T-helper 17 cell (primary cell): ENCODE measurements at regions not wholly inside any gene's neighbourhood (a gene's known extent, or its start where the extent isn't known, plus 50 kb on each side); places are given as distances from the start of the nearest gene placed in this dataset.

Source experiments
- ATAC-seq: fragments of 150-1000 bp; cut with Tn5 transposase; 2 replicates; pipeline ENCODE4 v1.10.0; 2021; ENCODE audit warnings: mild to moderate bottlenecking, moderate library complexity
- DNase-seq, 3 donors: peaks; one replicate each; pipeline versions ENCODE4 v3.0.0 to v3.0.0-alpha.2; 2020 to 2021
- H3K9me3 ChIP-seq: one replicate; pipeline ENCODE4 v1.7.0; 2013; ENCODE audit warnings: low read length, mild to moderate bottlenecking; ENCODE audit not compliant: control insufficient read depth, poor library complexity, severe bottlenecking
- H3K27ac Mint-ChIP-seq: one replicate; pipeline ENCODE4 v1.8.0; 2022; ENCODE audit warnings: mild to moderate bottlenecking, moderate library complexity, mixed read lengths
- H3K27me3 Mint-ChIP-seq: one replicate; pipeline ENCODE4 v1.8.0; 2022; ENCODE audit warnings: mixed read lengths
- H3K36me3 Mint-ChIP-seq: one replicate; pipeline ENCODE4 v1.8.0; 2022; ENCODE audit warnings: low read depth, mixed read lengths
- H3K4me1 Mint-ChIP-seq: one replicate; pipeline ENCODE4 v1.8.0; 2022; ENCODE audit warnings: mild to moderate bottlenecking, mixed read lengths
- H3K4me3 Mint-ChIP-seq: one replicate; pipeline ENCODE4 v1.8.0; 2022; ENCODE audit warnings: mild to moderate bottlenecking, moderate library complexity, mixed read lengths

DNA sequence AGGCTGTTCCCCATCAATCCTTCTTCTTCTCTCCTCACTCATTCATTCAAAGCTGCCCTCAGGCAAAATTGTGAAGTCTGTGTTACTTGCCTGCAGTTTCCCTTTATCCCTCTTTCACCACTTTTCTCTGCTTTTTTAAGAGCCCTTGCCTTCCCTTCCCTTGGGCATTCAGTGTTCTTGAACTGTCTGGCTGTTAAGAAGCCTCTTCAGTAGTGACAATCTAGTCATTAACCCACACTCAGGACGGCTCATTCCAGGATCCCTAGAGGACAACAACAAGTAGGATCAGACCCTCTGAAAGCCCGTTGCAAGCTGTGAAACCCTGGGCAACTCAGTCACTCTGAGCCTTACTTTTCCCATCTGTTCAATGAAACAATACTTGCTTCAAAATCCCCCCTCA, 615.7 kb downstream of the EPHA4 start:
- H3K4me1 Mint-ChIP-seq: no peaks in the 10 kb centered on the region
- H3K36me3 Mint-ChIP-seq: no peaks in the 10 kb centered on the region
- peaks cover 4% of the 10 kb centered on the region for H3K27me3 Mint-ChIP-seq
- DNase-seq (no peak), ATAC-seq (no peak)
- no peaks in the 10 kb centered on the region for H3K9me3 ChIP-seq
- H3K27ac Mint-ChIP-seq: no peak overlapping the region
- H3K4me3 Mint-ChIP-seq: no peak overlapping the region

DNA sequence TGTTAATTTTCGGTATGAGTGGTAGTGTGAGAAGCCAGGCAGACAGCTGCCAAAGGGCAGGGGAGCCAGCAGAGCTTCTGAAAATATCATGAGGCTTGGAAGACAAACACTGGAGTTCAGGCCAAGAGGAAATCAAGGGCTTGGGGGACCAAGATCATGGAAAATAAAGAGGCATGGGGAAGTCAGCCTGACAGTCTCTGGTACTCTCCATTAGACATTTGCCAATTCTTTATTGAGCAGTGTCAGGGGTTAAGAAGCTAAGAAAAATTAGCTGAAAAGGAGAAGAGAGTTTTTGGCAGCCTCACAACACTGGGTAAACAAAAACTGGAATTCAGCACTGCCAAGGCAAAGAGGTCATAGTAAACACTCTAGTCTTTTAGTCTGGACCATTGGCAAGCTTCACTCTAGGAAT, 612.7 kb downstream of the EPHA4 start:
- Mint-ChIP-seq H3K4me3 (no peak overlapping the region), H3K27ac (no peak overlapping the region), H3K36me3 (no peaks in the 10 kb centered on the region), H3K4me1 (no peaks in the 10 kb centered on the region), H3K27me3 (peaks cover 4% of the 10 kb centered on the region)
- ATAC-seq (no peak), DNase-seq (no peak)
- H3K9me3 ChIP-seq: no peaks in the 10 kb centered on the region

DNA sequence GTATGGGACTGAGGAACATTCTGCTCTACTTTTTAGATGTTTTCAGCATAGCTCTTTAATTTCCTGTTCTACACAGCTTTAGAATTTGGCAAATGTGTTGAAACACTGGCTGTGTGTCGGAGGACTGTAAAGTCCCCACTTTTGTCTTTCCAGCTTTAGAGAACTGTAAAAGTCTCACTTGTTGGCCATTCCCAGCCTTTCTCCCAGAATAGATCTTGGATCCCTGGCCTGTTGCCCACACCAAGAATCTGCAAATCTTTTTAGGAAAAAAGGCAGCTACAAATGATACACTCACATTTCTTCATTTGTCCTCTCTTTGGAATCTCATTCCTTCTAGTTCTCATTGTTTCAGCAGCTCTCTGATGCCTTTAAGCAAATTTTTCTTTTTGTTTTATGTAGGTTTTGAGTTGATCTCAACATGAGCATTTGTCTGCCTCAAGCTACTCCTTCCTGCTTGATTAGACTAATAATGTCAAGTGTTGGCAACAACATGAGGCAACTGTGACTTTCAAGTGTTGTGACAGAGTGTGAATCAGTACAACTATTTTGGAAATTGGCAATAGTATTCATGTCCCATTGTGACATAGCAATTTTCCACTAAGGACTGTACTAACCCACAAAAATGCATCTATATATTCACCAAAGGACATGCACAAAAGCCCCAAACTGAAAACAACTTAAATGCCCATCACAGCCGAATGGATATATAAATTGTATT, 610.8 kb downstream of the EPHA4 start:
- Mint-ChIP-seq H3K36me3 (no peaks in the 10 kb centered on the region), H3K27me3 (no peaks in the 10 kb centered on the region), H3K27ac (no peak overlapping the region), H3K4me1 (no peaks in the 10 kb centered on the region), H3K4me3 (no peak overlapping the region)
- DNase-seq: no peak
- H3K9me3 ChIP-seq: no peaks in the 10 kb centered on the region
- ATAC-seq: no peak

DNA sequence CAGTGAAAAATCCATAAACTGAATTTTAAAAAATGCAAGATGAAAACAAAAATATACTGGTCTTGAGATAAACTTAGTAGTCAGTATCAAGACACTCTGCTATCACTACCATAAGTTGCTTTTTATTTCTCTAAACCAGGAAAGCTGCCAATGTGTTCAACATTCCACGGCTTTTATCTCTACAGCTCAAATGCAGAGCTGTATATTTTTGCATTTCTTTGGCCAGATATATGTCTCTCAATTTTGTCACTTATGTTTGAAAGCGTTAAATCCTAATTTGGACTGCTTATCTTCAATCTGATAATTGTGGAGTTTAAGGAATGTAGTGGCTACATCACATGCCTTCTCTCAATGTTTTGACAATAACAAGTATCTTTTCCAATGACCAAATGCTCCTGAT, 609.5 kb downstream of the EPHA4 start:
- no peak overlapping the region for H3K27ac Mint-ChIP-seq
- no peaks in the 10 kb centered on the region for H3K36me3 Mint-ChIP-seq
- no peak overlapping the region for H3K4me3 Mint-ChIP-seq
- H3K27me3 Mint-ChIP-seq: no peaks in the 10 kb centered on the region
- DNase-seq: no peak
- H3K9me3 ChIP-seq: no peaks in the 10 kb centered on the region
- no peak for ATAC-seq
- no peaks in the 10 kb centered on the region for H3K4me1 Mint-ChIP-seq

DNA sequence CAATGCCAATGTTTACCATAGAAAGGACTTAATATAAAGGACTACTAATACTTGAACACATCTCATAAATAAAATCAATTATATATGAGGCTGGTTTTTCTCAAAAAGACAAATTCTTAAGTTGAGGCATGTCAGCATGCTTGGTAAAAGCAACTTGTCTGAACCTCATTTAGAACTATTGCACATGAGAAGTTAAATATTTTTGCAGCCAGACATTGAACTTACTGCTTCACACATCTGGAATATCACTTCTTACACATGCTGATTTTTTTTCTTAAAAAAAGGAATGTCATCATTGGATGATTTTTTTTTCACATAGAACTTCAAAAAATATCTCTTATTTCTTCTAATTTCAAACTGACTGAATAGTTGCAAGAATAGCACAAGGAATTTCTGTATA, 609.0 kb downstream of the EPHA4 start:
- Mint-ChIP-seq H3K36me3 (no peaks in the 10 kb centered on the region), H3K4me3 (no peak overlapping the region), H3K27ac (no peak overlapping the region), H3K4me1 (no peaks in the 10 kb centered on the region), H3K27me3 (no peaks in the 10 kb centered on the region)
- ATAC-seq: no peak
- no peaks in the 10 kb centered on the region for H3K9me3 ChIP-seq
- no peak for DNase-seq

DNA sequence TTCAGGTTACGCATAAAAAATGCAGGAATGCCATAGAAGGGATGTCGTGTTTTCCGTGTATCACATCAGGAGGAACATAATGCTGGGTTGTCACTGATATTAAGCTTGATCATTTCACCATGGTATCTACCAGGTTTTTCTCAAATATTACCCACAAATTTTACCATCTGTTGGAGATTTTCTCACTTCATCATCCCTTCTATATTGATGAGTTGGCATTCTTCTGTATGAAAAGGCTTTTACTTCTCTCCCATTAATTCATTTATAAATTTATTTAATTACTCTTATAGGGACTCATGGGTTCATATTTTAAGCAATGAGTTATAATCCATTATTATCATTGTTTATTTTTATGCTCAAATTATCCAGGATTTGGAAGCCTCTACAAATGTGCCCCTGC, 608.2 kb downstream of the EPHA4 start:
- H3K4me3 Mint-ChIP-seq: no peak overlapping the region
- H3K36me3 Mint-ChIP-seq: no peaks in the 10 kb centered on the region
- DNase-seq: no peak
- no peak for ATAC-seq
- H3K27me3 Mint-ChIP-seq: no peaks in the 10 kb centered on the region
- no peak overlapping the region for H3K27ac Mint-ChIP-seq
- no peaks in the 10 kb centered on the region for H3K4me1 Mint-ChIP-seq
- no peaks in the 10 kb centered on the region for H3K9me3 ChIP-seq

DNA sequence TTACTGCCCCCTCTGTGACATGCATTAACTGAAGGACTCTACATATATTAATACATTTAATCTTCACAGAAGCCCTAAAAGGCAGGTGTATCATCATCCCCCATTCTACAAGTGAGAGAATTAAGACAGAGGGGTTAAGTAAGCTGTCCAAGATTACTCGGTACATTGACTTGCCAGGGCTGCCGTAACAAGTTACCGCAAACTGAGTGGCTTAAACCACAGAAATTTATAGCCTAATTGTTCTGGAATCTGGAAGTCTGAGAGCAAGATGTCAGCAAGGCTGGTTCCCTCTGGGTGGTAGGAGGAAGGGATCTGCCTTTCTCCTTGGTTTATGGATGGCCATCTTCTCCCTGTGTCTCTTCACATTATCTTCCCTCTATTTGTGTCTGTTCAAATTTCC, 605.5 kb downstream of the EPHA4 start:
- Mint-ChIP-seq H3K27ac (no peak overlapping the region), H3K27me3 (peaks cover 9% of the 10 kb centered on the region)

DNA sequence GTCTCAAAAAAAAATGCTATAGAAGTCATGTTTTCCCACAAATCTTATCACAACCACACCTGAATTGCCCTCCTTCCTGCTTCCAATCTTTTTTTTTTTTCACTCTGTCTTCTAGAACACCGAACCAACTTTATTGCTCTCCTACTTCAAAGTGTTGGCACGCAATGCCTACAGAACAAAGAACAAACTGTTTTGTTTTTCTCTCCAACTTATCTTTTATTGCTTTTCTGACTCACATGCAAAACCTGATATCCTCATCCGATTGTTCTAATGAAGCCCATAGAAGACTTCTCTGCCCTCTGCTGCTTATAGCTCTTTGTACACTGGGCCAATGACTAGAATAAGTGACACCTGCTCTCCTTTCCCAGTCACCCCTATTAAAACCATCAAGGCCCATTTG, 602.8 kb downstream of the EPHA4 start:
- H3K27ac Mint-ChIP-seq: no peak overlapping the region
- peaks cover 9% of the 10 kb centered on the region for H3K27me3 Mint-ChIP-seq
- H3K4me1 Mint-ChIP-seq: no peaks in the 10 kb centered on the region
- no peaks in the 10 kb centered on the region for H3K36me3 Mint-ChIP-seq
- no peak overlapping the region for H3K4me3 Mint-ChIP-seq
- DNase-seq: no peak
- no peak for ATAC-seq
- no peaks in the 10 kb centered on the region for H3K9me3 ChIP-seq

More for the DNA sequence above, 605.5 kb downstream of the EPHA4 start:
- DNase-seq: no peak
- ATAC-seq: no peak
- Mint-ChIP-seq H3K36me3 (no peaks in the 10 kb centered on the region), H3K4me3 (no peak overlapping the region), H3K4me1 (no peaks in the 10 kb centered on the region)
- H3K9me3 ChIP-seq: no peaks in the 10 kb centered on the region

DNA sequence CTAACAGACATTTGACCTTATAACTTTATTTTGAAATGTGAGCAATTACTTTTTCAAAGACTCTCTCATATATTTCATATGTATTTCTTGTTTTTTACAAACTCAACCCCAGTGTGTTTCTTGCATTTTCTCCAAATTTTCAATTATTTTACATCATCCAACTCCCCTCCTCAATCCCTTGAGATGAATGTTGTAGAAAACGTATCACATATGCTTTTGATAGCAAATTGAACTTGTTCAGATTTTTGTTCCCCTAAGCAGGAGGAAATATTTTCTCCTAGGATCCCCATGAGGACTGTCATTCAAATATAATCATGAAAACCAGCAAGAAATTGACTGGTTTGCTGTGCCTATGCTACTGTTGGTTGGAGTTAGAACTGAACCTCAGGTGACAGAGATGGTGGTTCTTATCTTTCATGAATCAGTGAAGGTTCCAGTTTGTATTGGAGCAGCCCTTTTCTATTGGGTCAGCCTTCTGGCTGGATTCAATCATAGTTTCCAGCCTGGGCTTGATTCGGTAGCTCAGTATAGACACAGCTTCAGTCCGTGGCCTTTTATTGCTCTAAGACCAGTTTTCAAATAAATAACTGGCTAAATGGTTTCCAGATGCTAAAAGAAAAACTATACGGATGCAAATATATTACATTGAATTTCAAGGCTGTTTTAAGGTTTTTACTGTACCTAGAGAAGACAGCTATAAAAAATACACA, 591.0 kb downstream of the EPHA4 start:
- ATAC-seq (no peak), DNase-seq (no peak)
- H3K9me3 ChIP-seq: no peaks in the 10 kb centered on the region
- Mint-ChIP-seq H3K4me1 (no peaks in the 10 kb centered on the region), H3K36me3 (no peaks in the 10 kb centered on the region), H3K27me3 (peaks cover 25% of the 10 kb centered on the region), H3K27ac (no peak overlapping the region), H3K4me3 (no peak overlapping the region)

DNA sequence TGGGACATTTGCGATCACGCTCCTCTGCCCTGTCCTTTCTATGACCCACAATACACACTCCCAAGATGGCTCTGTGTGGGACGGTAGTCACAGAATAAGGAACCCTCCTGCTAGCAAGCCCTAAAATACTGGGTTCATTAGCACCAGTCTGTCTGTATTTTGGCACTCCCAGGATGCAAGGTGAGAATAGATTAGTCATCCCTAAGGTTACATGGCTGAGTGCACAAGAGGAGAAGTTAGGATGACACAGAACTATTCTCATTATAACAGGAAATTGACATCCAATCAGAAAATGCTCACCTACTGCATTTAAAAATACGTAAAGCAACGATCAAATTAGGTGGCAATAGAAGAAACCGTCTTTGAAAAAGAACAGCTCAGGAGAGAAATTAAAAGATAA, 590.2 kb downstream of the EPHA4 start:
- no peaks in the 10 kb centered on the region for H3K4me1 Mint-ChIP-seq
- ATAC-seq: no peak
- H3K36me3 Mint-ChIP-seq: no peaks in the 10 kb centered on the region
- no peaks in the 10 kb centered on the region for H3K9me3 ChIP-seq
- H3K27me3 Mint-ChIP-seq: peaks cover 33% of the 10 kb centered on the region
- no peak for DNase-seq
- H3K4me3 Mint-ChIP-seq: no peak overlapping the region
- no peak overlapping the region for H3K27ac Mint-ChIP-seq

DNA sequence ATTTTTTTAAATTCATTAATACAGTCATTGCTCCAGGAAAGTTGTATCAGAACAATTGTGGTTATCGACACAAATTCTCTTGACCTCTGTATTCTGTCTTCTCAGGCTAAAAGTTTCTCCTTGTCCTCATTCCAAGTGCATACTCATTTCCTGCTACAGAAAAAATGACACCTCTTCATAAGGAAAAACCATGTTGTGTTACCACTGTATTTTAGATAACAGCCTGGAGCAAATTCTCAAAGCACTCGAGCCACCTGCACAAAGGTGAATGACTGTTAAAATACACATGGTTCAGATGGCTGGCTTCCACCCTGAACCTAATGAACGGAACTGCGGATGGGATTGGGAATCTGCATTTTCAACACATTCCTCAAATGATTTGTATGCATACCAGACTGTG, 586.5 kb downstream of the EPHA4 start:
- no peak overlapping the region for H3K4me3 Mint-ChIP-seq
- H3K9me3 ChIP-seq: no peaks in the 10 kb centered on the region
- DNase-seq (no peak), ATAC-seq (no peak)
- H3K36me3 Mint-ChIP-seq: peaks cover 3% of the 10 kb centered on the region
- peaks cover 41% of the 10 kb centered on the region for H3K27me3 Mint-ChIP-seq
- H3K27ac Mint-ChIP-seq: no peak overlapping the region
- no peaks in the 10 kb centered on the region for H3K4me1 Mint-ChIP-seq

DNA sequence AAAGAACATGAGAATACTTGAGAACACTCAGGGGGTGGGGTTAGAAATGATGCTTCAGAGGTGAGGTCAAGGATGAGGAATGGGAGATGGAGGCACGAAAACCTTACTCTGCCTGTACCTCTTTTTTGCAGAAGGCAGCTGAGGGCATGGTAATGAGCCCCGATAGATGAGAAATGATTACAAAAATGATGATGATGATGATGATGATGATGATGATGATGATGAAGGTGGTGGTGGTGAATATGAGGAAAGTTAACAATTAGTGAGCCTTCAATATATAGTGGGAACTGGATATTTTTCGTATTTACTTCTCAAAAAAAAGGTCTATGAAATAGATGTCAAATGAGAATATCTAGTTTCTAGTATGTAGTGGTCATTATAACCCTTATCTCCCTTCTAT, 584.3 kb downstream of the EPHA4 start:
- ATAC-seq (no peak), DNase-seq (no peak)
- Mint-ChIP-seq H3K27ac (no peak overlapping the region), H3K27me3 (peaks cover 48% of the 10 kb centered on the region), H3K36me3 (peaks cover 3% of the 10 kb centered on the region), H3K4me1 (no peaks in the 10 kb centered on the region), H3K4me3 (no peak overlapping the region)
- H3K9me3 ChIP-seq: no peaks in the 10 kb centered on the region

DNA sequence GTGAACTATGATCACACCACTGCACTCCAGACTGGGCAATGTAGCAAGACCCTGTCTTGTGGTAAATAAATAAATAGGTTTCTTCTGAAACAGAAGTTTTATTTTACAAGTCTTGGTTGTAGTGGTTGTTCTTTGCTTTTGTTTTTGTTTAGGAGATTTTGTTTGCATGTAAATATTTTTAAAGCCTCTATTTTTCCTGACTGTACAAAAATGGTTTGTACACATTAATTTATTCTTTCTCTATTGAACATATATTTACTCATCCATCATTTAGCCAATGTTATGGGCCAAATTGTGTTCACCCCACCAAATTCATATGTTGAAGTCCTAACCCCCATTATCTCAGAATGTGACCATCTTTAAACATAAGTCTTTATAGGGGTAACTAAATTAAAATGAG, 580.1 kb downstream of the EPHA4 start:
- no peak overlapping the region for H3K27ac Mint-ChIP-seq
- ATAC-seq (no peak), DNase-seq (no peak)
- H3K9me3 ChIP-seq: peaks cover 3% of the 10 kb centered on the region
- peaks cover 3% of the 10 kb centered on the region for H3K36me3 Mint-ChIP-seq
- no peak overlapping the region for H3K4me3 Mint-ChIP-seq
- H3K4me1 Mint-ChIP-seq: no peaks in the 10 kb centered on the region
- peaks cover 15% of the 10 kb centered on the region for H3K27me3 Mint-ChIP-seq

DNA sequence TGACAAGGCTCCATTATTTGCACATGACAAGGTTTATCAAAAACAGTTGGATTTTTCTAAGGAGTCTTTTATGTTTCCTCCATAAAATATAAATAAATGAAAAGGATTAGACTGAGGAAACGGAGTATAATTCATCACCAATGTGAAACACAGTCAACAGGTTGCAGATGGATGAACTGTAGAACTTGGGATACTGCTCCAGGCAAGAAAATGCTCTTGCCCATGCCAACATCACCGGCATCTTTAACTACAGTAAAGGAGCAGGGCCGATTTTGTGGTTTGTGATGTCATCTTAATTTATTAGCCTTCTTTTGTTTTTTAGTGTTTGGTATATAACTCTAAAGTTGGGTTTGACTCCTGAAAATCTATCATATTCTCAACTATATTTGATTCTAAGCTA, 577.3 kb downstream of the EPHA4 start:
- no peak for DNase-seq
- Mint-ChIP-seq H3K4me3 (no peak overlapping the region), H3K4me1 (no peaks in the 10 kb centered on the region), H3K27ac (no peak overlapping the region), H3K36me3 (no peaks in the 10 kb centered on the region), H3K27me3 (peaks cover 7% of the 10 kb centered on the region)
- peaks cover 3% of the 10 kb centered on the region for H3K9me3 ChIP-seq
- ATAC-seq: no peak
